Ascending aorta (tissue), 2 donors: ENCODE measurements at regions not wholly inside any gene's neighbourhood (a gene's known extent, or its start where the extent isn't known, plus 50 kb on each side); places are given as distances from the start of the nearest gene placed in this dataset.

ENCODE experiments used
- DNase-seq, 2 donors: peaks; one replicate each; pipeline ENCODE4 v3.0.0-alpha.2; 2019; ENCODE audit warnings: low spot score in 2 of 2
- H3K27ac ChIP-seq, 2 donors: fragments of 200-600 bp; sonication (generic); one replicate each; pipeline ENCODE4 v1.5.1; 2016 to 2017; ENCODE audit warnings: mild to moderate bottlenecking in 1 of 2
- H3K27me3 ChIP-seq: fragments of 200-600 bp; sonication (generic); one replicate; pipeline ENCODE4 v1.5.1; 2017
- H3K36me3 ChIP-seq, 2 donors: fragments of 200-600 bp; sonication (generic); one replicate each; pipeline ENCODE4 v1.5.1; 2016
- H3K4me1 ChIP-seq, 2 donors: fragments of 200-600 bp; sonication (generic); one replicate each; pipeline ENCODE4 v1.5.1; 2016 to 2017; ENCODE audit warnings: mild to moderate bottlenecking in 1 of 2
- H3K4me3 ChIP-seq, 2 donors: fragments of 200-600 bp; sonication (generic); one replicate each; pipeline ENCODE4 v1.5.1; 2016 to 2017; ENCODE audit warnings: mild to moderate bottlenecking in 1 of 2
- H3K9me3 ChIP-seq, 2 donors: fragments of 200-600 bp; sonication (generic); one replicate each; pipeline ENCODE4 v1.5.1; 2016
- CTCF ChIP-seq, 3 experiments: fragments of 200-600 bp in 2 of 3; fragments of 450-650 bp in 1 of 3; sonication (generic) in 2 of 3; IDR thresholded peaks; one replicate each; pipeline ENCODE4 v1.5.1; 2016 to 2019; ENCODE audit warnings: antibody characterized with exemption in 3 of 3, mild to moderate bottlenecking in 1 of 3, moderate library complexity in 1 of 3
- intact Hi-C: fragments of 100-400 bp; cut with DNase I; formaldehyde crosslinking; loops from one replicate; pipeline ENCODE4 v1.15.1; 2023

GRCh38 chr20:7493311-7493710 is 446.9 kb downstream of the HAO1 start:
- Histone ChIP-seq H3K27ac (no peak overlapping the region), H3K36me3 (no peaks in the 10 kb centered on the region), H3K4me1 (no peaks in the 10 kb centered on the region), H3K9me3 (peaks cover 0 to 3% of the 10 kb centered on the region in 2 donors), H3K4me3 (no peak overlapping the region), H3K27me3 (no peaks in the 10 kb centered on the region)
- no peak for DNase-seq
- no peak for TF ChIP-seq CTCF (IDR thresholded peaks at IDR 0.05)
- intact Hi-C loops = no loop called here

GRCh38 chr20:7496394-7496991 is 443.8 kb downstream of the HAO1 start:
- TF ChIP-seq CTCF (IDR thresholded peaks at IDR 0.05) = no peak
- no peak for DNase-seq
- H3K27ac ChIP-seq = no peak overlapping the region
- H3K9me3 ChIP-seq = peaks cover 0 to 3% of the 10 kb centered on the region in 2 donors
- H3K27me3 ChIP-seq = no peaks in the 10 kb centered on the region
- intact Hi-C loops = no loop called here
- H3K4me3 ChIP-seq = no peak overlapping the region
- no peaks in the 10 kb centered on the region for H3K4me1 ChIP-seq
- H3K36me3 ChIP-seq = no peaks in the 10 kb centered on the region

GRCh38 chr20:7497985-7498384 is 442.3 kb downstream of the HAO1 start:
- Histone ChIP-seq H3K27me3 (no peaks in the 10 kb centered on the region), H3K4me3 (no peak overlapping the region), H3K36me3 (no peaks in the 10 kb centered on the region), H3K27ac (no peak overlapping the region), H3K4me1 (no peaks in the 10 kb centered on the region), H3K9me3 (peaks cover 0 to 3% of the 10 kb centered on the region in 2 donors)
- DNase-seq = no peak
- intact Hi-C loops = no loop called here
- TF ChIP-seq CTCF (IDR thresholded peaks at IDR 0.05) = no peak

GRCh38 chr20:7499201-7499600 is 441.1 kb downstream of the HAO1 start:
- Histone ChIP-seq H3K36me3 (no peaks in the 10 kb centered on the region), H3K4me3 (no peak overlapping the region), H3K27me3 (no peaks in the 10 kb centered on the region), H3K27ac (no peak overlapping the region), H3K4me1 (no peaks in the 10 kb centered on the region), H3K9me3 (no peaks in the 10 kb centered on the region)
- TF ChIP-seq CTCF (IDR thresholded peaks at IDR 0.05) = no peak
- no peak for DNase-seq
- intact Hi-C loops = no loop called here

- Histone ChIP-seq H3K9me3 (no peaks in the 10 kb centered on the region), H3K36me3 (no peaks in the 10 kb centered on the region), H3K4me3 (no peak overlapping the region), H3K27me3 (no peaks in the 10 kb centered on the region), H3K27ac (no peak overlapping the region), H3K4me1 (no peaks in the 10 kb centered on the region)
- TF ChIP-seq CTCF (IDR thresholded peaks at IDR 0.05) = no peak
- DNase-seq = no peak
- intact Hi-C loops = no loop called here
Measured at GRCh38 chr20:7500231-7500663, 440.0 kb downstream of the HAO1 start.

- no peaks in the 10 kb centered on the region for H3K36me3 ChIP-seq
- no peak overlapping the region for H3K4me3 ChIP-seq
- H3K4me1 ChIP-seq = no peaks in the 10 kb centered on the region
- TF ChIP-seq CTCF (IDR thresholded peaks at IDR 0.05) = no peak
- no peaks in the 10 kb centered on the region for H3K9me3 ChIP-seq
- DNase-seq = no peak
- H3K27ac ChIP-seq = peak overlapping the region; percentile 8 to 10
- no peaks in the 10 kb centered on the region for H3K27me3 ChIP-seq
- intact Hi-C loops = no loop called here
Measured at GRCh38 chr20:7503501-7503900, 436.8 kb downstream of the HAO1 start.
